ENCODE measurements at regions not wholly inside any gene's neighbourhood (a gene's known extent, or its start where the extent isn't known, plus 50 kb on each side); places are given as distances from the start of the nearest gene placed in this dataset.

DNA sequence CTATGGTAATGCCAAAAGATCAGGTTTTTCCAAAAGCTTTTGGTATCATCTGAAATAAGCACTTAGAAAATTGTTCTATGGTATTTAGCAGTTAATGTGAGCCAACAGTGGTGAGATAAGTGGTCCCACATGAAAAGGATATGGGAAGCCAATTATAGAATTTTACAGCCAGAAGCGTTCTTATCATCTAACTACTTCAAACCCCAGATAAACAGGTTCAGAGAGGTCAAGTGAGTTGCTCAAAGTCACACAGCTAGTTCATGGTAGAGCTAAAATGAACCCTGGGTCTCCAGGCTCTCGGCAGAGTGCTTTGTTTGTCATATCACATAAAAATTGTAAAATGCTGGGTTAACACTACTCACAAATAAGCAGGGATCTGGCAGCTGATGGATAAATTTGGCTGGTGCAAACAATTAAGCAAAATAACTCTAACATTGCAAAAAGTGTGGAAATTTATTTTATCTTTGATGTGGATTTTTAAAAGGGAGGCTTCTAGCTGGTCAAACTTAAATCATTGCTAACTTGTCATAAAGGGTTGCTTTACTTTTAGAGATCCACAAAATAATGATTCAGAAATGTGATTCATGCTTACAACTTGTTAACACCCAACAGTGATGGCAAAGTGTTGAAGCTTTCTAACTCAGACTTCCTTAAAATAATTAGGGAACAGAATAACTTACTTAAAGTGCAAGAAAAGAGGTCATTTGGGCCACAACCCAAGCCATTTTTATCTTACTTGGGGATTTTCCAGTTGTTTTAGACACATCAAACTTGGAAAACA is 202.8 kb upstream of the TBC1D5 start:
- Mint-ChIP-seq H3K27me3 (ENCODE audit: low read depth) (no peaks in the 10 kb centered on the region), H3K4me3 (ENCODE audit: unreplicated experiment) (no peak overlapping the region), H3K9me3 (ENCODE audit: low read depth) (no peaks in the 10 kb centered on the region), H3K4me1 (ENCODE audit: low read depth) (peaks cover 20% of the 10 kb centered on the region), H3K27ac (ENCODE audit: unreplicated experiment) (no peak overlapping the region), H3K36me3 (ENCODE audit: low read depth) (no peaks in the 10 kb centered on the region)
- DNase-seq (ENCODE audit: low spot score), result no peak
- TF ChIP-seq, protein P1, sequence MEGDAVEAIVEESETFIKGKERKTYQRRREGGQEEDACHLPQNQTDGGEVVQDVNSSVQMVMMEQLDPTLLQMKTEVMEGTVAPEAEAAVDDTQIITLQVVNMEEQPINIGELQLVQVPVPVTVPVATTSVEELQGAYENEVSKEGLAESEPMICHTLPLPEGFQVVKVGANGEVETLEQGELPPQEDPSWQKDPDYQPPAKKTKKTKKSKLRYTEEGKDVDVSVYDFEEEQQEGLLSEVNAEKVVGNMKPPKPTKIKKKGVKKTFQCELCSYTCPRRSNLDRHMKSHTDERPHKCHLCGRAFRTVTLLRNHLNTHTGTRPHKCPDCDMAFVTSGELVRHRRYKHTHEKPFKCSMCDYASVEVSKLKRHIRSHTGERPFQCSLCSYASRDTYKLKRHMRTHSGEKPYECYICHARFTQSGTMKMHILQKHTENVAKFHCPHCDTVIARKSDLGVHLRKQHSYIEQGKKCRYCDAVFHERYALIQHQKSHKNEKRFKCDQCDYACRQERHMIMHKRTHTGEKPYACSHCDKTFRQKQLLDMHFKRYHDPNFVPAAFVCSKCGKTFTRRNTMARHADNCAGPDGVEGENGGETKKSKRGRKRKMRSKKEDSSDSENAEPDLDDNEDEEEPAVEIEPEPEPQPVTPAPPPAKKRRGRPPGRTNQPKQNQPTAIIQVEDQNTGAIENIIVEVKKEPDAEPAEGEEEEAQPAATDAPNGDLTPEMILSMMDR (IDR thresholded peaks at IDR 0.05), result no peak

DNA sequence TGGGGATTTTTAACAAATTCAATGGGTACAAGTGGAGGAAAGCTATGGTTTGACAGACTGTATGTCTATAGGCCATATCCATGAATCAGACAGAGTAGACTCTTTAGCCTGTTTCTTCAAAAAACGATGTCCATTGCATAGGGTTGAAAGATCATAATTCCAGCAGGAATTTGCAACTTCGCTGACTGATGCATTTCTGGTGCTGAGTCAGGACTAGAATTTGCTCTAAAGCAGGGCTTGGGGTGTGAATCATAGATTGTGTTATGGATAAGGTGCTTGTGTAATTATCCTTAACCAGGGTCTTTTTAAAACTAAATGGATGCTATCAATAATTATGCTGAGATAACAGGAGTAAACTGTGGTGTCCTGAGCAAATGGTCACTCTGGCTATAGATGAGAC is 200.4 kb upstream of the TBC1D5 start:
- Mint-ChIP-seq H3K27me3 (ENCODE audit: low read depth) (no peaks in the 10 kb centered on the region), H3K9me3 (ENCODE audit: low read depth) (no peaks in the 10 kb centered on the region), H3K4me3 (ENCODE audit: unreplicated experiment) (no peak overlapping the region), H3K36me3 (ENCODE audit: low read depth) (no peaks in the 10 kb centered on the region), H3K4me1 (ENCODE audit: low read depth) (peaks cover 20% of the 10 kb centered on the region), H3K27ac (ENCODE audit: unreplicated experiment) (no peak overlapping the region)
- no peak for DNase-seq (ENCODE audit: low spot score)
- TF ChIP-seq, protein P1 (IDR thresholded peaks at IDR 0.05), result no peak

DNA sequence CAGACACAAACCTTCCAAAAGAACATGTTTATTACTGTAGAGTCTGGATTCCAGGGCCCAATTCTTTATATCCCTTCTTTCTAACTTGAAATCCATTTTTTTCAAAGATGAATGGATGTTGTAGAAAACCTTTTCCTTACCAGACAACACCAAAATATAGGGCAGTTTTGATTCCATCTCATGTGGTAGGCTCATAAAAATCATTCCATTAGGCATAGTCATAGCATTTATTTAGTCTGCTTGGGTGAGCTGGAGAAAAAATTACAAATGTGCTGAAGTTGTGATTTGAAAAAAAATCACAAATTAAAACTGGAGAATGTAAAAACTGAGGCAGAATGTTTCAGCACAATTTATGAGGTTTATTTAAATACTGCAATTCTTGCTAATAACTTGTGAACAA is 199.3 kb upstream of the TBC1D5 start:
- Mint-ChIP-seq H3K4me3 (ENCODE audit: unreplicated experiment) (no peak overlapping the region), H3K36me3 (ENCODE audit: low read depth) (no peaks in the 10 kb centered on the region), H3K4me1 (ENCODE audit: low read depth) (peaks cover 20% of the 10 kb centered on the region), H3K27me3 (ENCODE audit: low read depth) (no peaks in the 10 kb centered on the region), H3K27ac (ENCODE audit: unreplicated experiment) (no peak overlapping the region), H3K9me3 (ENCODE audit: low read depth) (no peaks in the 10 kb centered on the region)
- TF ChIP-seq, protein P1 (IDR thresholded peaks at IDR 0.05), result no peak
- DNase-seq (ENCODE audit: low spot score), result no peak

DNA sequence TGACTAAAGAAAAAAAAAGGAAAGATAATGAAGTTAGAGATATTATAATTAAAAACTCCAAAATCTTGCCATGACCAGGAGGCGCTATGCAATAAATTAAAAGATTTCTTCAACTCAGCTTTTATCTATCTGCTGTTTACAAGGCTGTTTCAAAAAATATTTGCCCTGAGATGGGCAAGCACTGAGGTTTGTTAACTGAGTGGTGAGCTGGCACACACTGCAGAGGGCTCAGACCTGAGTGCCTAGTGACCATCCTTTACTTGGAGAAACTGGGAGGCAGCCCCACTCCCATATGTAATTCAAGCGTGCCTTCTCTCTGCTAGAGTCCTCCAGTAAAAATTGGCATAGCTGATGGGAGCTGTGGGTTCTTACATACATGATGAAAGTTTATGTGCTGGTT is 198.7 kb upstream of the TBC1D5 start:
- H3K9me3 Mint-ChIP-seq (ENCODE audit: low read depth), result no peaks in the 10 kb centered on the region
- no peak overlapping the region for H3K27ac Mint-ChIP-seq (ENCODE audit: unreplicated experiment)
- peaks cover 20% of the 10 kb centered on the region for H3K4me1 Mint-ChIP-seq (ENCODE audit: low read depth)
- no peak overlapping the region for H3K4me3 Mint-ChIP-seq (ENCODE audit: unreplicated experiment)
- TF ChIP-seq, protein P1 (IDR thresholded peaks at IDR 0.05), result no peak
- H3K36me3 Mint-ChIP-seq (ENCODE audit: low read depth), result no peaks in the 10 kb centered on the region
- H3K27me3 Mint-ChIP-seq (ENCODE audit: low read depth), result no peaks in the 10 kb centered on the region
- DNase-seq (ENCODE audit: low spot score), result no peak

DNA sequence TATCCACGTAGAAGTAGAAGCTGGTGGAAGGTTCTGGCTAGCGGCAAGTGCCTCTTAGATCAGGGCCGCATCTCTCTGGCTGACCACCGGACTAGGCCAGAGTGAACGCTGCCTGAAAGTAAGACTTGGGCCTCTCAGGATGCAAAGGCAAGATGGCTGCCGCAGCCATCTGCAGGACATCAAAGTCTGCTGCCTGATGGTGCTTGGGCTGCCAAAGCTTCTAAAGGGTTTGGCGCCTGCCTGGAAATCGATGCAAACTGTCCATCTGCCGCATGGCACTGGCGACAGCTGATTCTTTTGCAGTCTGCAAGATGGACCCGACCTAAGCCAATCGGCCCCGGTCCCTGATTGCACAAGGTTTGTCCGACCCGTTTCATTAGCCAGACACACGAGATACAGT is 196.7 kb upstream of the TBC1D5 start:
- H3K36me3 Mint-ChIP-seq (ENCODE audit: low read depth), result no peaks in the 10 kb centered on the region
- H3K9me3 Mint-ChIP-seq (ENCODE audit: low read depth), result no peaks in the 10 kb centered on the region
- TF ChIP-seq, protein P1 (IDR thresholded peaks at IDR 0.05), result no peak

More for the DNA sequence above, 196.7 kb upstream of the TBC1D5 start:
- DNase-seq (ENCODE audit: low spot score), result no peak
- Mint-ChIP-seq H3K27me3 (ENCODE audit: low read depth) (no peaks in the 10 kb centered on the region), H3K4me3 (ENCODE audit: unreplicated experiment) (no peak overlapping the region), H3K4me1 (ENCODE audit: low read depth) (peaks cover 13% of the 10 kb centered on the region), H3K27ac (ENCODE audit: unreplicated experiment) (no peak overlapping the region)

All from chondrocyte (in vitro differentiated cells).